ENCODE measurements at regions not wholly inside any gene's neighbourhood (a gene's known extent, or its start where the extent isn't known, plus 50 kb on each side); places are given as distances from the start of the nearest gene placed in this dataset.
"Not testable (repeated sequence)": the region's sequence is repeated elsewhere in the genome, so short reads cannot be mapped to it uniquely, and the experiment has no call there.

DNA sequence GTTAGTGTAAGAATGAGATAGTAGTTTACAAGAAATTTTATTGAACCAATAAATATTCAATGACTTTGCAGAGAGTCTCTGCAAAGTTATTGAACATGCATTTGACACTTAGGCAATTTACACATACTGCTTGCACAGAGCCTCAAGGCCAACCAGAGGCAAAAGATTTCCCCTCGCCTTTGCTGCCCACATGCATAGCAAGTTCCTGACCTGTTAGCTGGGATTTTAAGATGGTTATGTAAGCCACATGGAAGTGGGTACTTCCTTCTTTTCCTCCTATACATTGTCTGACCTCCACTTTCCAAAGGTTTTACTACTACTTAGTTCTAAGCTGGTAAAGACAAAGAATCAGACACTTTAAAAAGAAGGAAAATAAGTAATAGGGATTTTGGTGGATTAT is 430.1 kb upstream of the FRG1 start:
- DNase-seq = no peak

DNA sequence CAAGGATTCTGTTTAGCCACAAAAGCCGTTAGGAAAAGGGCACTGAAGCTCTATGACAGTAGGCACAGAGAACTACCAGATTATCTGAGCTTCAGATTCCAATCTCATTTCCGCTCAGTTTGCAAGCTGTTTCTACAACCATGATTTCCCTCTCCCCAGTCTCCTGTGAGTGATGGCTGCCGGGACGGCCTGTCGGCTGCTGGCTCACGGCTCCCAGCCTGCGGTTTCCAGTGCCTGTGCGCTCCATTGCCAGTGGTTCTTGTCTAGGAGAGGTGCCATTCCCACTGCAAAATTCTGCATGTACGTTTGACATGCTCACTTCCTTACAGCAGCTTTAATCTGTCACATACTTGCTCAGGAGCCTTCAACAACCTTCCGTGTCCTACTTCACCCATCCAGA is 429.1 kb upstream of the FRG1 start:
- no peak for DNase-seq

DNA sequence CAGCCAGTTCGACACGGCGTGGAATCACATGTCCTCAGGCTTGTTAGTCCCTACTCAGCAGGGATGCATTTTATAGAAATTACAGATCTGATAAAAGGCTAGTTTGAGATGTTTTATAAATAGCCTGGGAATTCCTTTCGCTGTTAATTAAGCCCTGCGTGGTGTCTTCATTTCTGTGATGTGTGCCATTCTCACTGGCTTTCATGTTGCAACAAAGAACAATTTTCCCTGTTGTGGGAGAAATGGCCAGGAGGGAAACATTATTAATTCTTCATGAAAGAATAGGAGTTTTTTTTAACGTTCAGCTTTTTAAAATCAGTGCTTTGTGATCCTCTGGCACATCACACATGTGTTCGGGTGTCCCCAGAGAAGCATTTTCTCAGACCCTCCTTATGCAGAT is 427.3 kb upstream of the FRG1 start:
- no peak for DNase-seq

DNA sequence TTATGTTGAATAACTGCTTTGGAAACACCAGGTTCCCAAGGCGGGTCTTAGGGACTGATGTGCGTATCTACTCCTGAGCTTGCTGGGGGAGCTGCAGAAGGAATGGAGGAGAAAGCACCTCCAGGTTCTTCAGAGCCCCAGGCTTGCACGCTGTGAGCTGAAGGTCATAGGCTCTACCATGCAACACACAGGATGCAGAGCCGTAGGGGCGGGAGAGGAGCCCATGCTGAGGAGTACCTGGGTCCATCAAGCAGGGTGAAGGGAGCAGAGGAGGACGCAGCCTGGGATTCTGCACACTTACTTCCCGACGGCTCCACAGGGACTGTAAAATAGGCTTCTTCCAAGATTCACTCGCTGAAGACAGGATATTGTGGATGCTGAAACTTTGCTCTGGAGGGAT is 426.5 kb upstream of the FRG1 start:
- no peak for DNase-seq

DNA sequence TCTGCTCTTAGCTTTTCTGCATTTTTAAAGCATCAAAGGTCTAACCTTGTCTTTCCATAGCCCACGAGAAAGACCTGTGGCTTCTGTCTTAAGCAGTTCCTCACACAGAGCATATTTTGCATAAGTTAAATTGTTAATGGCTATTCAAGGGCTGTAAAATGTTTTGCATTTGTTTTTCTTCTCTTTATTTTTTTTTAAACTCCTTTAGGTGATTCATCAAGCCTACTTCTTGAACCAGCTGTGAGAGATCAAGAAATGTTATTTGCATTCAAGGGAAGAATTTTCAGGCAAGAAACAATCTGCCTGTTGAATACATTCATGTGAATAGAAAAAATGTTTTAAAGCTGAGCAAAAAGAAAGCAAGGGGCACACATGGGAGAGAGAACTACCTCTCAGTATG is 423.8 kb upstream of the FRG1 start:
- no peak for DNase-seq

DNA sequence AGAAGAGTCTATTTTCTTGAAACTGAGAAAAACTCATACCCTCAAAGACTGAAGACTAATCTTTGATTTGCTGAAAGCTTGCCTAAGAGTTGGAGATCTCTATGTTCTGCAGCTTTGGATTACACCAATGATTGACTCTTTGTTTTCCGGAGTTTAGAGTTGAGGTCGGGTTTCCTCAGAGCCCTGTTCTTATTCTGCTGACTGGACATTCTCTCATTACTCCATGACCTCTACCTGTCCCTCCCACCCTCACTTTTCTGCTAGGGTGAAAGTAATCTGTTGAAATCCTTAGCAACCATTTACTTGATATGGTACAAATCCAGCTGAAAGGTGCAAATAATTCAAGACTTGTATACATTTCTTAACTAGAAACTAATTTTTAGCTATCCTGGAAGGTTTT is 421.5 kb upstream of the FRG1 start:
- DNase-seq = no peak

DNA sequence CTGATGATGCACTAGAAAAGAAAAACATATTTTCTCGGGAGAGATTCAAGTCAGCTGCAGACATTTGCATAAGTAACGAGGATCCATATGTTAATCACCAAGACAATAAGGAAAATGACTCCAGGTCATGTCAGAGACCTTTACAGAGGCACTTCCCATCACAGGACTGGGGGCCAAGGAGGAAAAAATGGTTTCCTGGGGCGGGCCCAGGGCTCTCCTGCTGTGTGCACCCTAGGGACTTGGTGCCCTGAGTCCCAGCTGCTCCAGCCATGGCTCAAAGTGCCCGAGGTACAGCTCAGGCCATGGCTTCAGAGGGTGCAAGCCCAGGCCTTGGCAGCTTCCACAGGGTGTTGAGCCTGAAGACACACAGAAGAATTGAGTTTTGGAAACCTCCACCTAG is 415.4 kb upstream of the FRG1 start:
- no peak for DNase-seq

DNA sequence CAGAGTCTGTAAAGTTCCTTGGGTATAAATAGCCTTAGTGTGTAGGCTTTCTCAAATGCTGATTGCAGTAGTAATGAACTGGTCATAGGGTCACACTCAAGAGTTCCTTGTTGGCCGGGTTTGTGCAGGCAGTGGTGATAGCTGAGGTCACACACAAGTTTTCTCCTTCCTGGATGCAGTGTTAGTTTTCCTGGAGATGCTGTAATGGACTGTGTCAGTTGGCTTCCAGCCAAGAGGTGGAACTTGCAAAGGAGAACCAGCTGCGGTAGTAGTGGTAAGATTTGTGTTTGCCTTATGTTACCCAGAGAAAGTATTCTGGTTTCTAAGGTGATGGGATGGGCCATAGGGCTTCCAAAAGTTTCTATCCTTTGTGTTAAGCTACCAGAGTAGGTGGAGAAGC is 409.8 kb upstream of the FRG1 start:
- DNase-seq = no peak

DNA sequence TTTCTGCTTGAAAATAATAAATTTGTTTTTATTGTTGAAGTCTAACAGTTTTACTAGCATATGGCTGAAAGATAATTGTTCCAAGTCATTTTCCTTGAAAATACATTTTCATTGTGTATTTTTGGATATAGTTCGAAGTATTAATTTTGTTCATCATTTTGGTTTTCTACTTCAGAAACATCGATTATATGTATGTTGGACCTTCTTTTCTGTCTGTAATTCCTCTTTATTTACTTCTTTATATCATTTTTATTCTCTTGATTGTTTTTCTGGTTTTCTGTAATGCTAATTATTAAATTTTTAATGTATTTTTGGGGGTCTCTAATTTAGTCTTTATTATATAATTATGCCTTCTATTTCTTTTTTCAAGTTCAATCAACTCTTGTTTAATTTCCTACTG is 407.1 kb upstream of the FRG1 start:
- no peak for DNase-seq

DNA sequence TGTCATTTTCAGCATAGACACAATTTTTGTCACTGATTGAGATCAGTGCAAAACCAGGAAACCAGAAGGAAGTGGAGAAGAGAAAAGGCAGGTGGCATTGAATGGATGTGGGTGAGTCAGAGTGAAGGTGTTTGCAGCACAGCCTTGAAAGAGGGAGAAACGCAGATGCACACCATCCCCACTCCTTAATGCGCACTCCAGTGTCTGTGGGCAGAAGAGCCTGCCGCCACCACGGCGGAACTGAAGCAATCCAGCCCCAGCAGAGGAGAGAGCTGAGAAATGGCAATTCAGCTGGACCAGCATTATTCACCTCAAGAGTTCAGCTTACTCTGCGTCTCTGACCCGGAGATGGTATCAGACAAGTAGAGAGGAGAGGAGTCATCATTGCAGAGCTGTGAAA is 393.1 kb upstream of the FRG1 start:
- DNase-seq = no peak

DNA sequence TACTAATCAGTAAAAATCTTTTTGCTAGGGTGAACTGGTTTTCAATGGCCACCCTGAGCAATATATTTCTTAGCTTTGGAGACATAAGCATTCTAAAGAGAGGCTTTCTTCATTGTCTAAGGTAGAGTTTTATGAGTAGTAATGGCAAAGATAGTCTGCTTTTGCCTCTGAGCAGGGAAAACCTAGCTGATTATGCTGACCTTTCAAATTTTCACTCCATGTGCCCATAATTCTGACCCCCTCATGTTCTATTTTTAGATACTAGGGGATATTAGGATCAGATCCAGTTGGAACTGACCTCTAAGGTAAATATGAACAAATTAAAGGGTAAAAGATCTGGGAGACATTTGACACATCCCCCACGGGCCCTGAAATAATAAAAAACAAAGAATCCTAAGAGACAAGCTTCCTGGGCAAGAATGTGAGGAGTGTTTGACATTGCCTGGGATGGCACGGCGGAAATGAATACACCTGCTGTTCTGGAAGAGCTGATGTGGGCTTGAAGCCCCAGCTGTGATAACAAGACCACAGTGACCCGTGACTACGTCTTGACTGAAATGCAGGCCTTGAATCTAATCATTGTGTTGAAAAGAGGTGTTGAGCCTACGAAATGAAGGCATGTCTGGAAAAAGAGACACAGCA is 392.1 kb upstream of the FRG1 start:
- DNase-seq = no peak

DNA sequence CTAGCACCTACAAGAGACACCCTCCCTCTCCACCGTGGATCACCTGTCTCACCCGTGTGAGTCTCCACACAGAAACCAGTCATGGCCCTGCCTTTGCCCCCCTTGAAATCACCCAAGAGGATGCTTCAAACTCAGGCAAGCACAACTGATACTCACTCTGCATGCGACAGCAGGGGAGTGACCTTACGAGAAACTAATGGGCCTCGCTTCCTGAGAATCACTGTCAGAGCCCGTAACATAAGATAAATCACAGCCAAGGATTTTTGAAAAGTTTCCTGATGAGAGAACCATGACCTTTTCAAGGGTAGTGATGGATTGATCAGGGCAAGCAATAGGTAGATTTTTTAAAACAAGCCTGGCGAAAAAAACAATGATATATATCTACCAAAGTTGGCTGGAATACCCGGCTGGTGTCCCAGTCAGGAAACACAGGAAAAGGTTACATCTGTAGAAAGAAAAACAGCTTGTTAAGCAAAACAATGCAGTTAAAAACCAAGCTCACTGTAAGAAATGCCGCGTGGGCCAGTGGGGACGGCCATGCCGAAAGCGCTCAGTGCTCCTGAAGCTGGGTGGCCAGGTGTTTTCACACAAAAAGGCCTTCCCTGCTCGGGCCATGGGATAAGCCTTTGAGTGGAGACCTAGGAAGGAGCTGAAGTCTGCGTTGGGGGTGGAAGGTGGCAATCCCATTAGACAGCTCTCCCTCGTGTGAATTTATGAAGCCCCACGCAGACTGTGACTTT is 388.6 kb upstream of the FRG1 start:
- DNase-seq = not testable (repeated sequence)

DNA sequence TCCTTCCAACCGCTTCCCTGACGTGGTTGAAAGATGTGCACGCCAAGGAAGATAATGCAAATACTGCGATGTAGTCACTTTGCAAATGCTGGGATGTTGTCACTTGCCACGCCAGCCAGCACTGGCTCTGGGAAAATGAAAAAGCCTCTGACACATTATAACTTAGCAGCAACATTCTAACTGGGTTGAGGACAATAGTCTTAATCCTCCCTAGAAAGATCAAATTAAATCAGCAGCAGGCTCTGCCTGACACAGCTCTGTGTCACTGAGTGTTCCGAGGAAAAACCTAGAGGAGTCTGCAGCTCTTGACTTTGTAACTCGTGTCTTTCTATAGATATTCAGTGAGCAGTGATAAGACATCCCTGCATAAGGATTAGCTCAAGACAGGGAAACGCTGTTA is 380.1 kb upstream of the FRG1 start:
- DNase-seq = not testable (repeated sequence)

DNA sequence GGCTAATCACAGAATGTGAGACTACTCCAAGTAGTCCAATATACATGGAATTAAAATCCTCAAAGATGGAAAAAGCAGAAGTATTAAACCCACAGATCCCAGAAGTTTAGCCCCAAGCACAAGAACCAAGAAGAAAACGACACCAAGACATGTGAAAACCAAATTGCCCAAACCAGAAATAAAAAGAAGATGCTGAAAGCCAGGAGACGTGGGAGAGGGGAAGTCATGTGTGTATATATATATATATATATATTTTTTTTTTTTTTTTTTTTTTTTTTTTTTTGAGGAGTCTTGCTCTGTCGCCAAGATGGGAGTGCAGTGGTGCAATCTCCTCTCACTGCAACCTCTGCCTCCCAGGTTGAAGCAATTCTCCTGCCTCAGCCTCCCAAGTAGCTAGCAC is 376.9 kb upstream of the FRG1 start:
- not testable (repeated sequence) for DNase-seq

DNA sequence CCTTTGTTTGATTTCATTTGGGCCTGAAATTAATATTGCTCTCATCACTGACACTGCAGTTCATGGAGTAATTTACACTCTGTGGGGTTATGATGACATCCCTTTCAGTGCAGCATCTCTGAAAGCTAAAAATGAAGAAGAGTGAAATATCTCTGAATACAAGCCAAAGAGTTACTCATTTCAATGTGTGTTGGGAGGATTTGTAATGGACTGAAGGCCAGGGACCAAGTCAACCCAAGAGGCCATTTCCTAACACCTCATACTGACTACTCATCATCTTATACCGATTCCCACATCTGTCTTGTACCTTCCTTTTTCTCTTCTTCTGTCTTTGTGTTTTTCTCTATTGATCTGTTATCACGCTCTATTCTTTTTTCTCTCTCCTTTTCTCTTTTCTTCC is 374.4 kb upstream of the FRG1 start:
- DNase-seq = not testable (repeated sequence)

DNA sequence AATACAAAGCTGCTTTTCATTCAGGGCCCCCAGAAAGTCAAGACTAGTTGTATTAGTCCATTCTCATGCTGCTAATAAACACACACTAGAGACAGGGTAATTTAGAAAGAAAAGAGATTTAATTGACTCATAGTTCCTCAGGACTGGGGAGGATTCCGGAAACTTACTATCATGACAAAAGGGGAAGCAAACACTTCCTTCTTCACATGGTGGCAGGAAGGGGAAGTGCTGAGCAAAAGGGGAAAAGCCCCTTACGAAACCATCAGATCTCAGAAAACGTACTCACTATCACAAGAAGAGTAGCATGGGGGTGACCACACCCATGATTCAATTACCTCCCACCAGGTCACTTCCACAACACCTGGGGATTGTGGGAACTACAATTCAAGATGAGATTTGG is 373.8 kb upstream of the FRG1 start:
- DNase-seq = not testable (repeated sequence)

DNA sequence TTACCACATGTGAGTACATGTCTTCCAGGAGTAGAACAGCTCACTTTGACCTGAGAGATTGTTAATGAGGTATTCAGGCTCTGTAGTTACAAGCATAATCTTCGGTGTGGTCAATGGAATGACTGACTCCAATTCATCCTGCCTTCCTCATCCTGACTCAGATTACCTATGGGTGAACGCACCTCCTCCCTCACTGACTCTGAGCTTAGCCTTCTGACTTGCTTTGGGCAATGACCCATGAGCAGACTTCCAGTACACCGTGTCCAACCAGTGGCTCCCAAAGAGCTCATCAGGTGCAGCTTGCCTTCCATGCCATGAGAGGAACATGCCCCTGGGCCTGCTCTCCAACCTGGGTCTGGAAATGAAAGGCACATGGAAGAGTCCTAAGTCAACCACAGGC is 361.0 kb upstream of the FRG1 start:
- DNase-seq = not testable (repeated sequence)

DNA sequence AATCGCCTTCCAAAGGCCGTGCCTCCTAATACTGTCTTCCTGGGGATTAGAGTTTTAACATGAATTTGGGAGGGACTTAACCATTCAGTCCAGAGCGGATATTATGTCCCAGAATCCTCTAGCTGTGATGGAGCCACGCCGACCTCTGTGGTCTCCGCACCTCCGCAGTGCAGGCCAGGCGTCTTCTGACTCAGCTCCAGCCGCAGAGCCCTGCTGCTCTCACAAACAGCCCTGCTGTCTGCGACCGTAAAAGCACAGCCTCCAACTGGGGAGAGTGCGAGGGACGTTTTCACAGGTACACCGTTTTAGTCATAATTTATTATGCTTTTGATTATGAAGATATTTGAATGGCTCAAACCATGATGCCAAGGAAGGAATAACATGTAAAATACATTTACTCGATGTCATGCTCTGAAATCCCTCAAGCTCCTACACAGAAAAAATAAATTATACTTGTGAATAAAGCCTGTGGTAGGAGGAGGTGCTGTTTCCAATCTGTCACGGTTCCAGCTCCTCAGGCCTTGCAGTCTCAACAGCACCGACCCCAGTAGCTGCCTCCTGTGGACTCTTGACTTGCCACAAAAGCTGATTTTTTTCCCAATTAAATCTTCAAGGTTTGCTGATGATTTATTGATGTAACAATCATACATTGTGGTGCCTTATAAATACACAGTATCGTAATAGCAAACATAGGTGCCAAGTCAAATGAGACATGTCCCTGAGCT is 353.6 kb upstream of the FRG1 start:
- DNase-seq = not testable (repeated sequence)

DNA sequence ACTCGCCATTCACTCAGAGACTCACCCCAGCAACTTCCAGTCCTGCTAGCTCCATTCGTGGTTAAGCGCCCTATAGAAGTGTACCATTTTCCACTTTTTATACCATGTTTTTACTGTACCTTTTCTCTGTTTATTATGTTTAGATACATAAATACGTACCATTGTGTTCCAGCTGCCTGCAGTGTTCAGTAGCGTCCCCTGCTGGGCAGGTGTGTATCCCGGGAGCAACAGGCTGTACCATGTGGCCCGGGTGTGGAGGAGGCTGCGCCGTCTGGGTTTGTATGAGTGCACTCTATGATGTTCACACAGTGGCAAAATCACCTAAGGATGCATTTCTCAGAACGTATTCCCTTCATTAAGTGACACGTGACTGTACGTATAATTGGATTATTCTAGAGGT is 351.5 kb upstream of the FRG1 start:
- DNase-seq = not testable (repeated sequence)

DNA sequence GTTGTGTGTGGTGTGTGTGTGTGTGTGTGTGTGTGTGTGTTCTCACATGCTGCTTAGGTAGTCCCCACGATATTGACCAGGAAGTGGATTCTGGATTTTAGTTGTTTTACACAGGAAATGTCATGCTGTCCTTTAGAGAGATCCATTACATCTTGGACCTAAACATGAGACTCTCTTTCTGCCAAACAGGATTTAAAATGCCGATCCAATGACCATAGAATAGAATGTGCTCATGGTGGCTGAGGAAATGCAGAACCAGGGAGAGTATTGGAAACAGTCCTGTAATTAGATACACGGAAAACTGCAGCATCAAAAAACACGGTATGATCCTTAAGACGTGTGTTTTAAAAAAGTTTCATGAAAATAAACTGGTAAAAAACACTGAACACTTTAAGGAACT is 347.8 kb upstream of the FRG1 start:
- DNase-seq = no peak

DNA sequence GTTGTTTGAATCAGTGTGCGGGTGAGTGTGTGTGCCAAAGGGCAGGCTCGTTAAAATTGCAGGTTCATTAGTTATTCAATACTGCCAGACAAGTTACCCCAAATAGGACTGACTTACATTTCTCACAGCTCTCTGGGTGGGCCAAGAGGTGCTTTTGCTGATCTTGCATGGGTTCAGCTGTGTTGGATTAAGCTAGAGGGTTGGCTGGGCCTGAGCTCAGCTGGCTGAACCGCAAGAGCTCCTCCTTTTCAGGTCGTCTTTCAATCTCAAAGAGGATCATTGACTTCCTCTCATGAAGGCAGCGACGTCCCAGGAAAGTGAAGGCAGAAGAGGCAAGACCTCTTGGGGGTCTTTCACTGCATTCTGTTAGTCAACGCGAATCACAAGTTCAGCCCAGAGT is 343.3 kb upstream of the FRG1 start:
- DNase-seq = no peak

DNA sequence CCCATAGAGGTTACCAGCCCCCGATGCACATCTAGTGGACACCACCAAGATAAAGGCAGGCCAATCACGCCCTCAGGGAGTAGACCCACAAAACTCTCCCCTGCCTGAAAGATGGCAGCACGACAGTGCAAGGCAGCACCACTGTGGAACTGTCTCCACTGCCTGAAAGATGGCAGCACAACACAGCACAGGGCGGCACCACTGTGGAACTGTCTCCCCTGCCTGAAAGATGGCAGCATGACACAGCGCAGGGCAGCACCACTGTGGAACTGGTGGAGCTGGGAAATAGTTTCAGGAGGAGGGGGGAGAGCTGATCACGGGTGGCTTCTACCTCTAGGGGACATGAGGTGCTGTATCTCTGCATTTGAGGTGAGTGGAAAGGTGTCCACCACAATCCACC is 340.4 kb upstream of the FRG1 start:
- no peak for DNase-seq

DNA sequence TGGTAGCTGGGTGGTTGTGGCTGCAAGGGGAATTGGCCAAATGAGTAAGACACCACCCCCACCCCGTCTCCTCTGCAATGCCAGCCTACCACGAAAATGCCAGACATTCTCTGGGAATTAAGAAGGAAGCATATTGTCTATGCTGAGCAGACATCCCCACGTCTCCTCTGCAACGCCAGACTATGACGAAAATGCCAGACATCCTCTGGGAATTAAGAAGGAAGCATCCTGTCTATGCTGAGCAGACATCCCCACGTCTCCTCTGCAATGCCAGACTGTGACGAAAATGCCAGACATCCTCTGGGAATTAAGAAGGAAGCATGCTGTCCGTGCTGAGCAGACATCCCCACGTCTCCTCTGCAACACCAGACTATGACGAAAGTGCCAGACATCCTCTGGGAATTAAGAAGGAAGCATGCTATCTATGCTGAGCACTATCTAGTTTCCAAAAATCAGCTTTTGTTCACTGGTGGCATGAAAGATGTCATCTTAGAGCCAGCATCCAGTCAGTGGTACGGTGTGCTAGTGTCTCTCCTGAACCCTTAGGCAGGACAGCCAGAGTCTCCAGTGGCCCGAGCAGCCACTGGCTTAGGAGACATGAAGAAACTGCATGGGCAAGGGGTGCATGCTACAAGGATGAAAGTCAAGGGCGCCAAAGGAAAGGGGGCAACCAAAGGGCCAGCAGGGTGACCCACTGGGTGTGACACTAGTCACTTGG is 339.8 kb upstream of the FRG1 start:
- no peak for DNase-seq
